ENCODE measurements at regions not wholly inside any gene's neighbourhood (a gene's known extent, or its start where the extent isn't known, plus 50 kb on each side); places are given as distances from the start of the nearest gene placed in this dataset.

DNA sequence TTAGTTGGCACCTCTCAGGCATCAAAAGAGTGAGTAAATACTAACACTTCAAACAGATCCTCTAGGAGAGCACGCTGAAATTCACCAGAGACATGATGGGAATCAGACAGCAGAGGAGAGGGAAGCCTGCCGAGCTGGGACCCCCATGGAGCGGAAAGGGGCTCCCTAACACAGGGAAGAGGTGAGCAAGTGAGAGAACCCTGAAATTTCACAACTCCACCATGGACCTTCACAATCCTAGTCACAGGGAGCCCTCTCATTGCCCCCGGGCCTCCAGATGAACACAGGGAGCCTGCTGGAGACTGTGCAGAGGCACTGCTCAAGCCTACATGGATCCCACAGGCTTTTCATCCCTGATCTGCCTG, 59.2 kb upstream of the ANTXRL start:
- Histone ChIP-seq H3K4me1 (no peaks in the 10 kb centered on the region), H3K4me3 (no peak overlapping the region), H3K27me3 (peaks cover 5% of the 10 kb centered on the region), H3K36me3 (no peaks in the 10 kb centered on the region), H3K9me3 (peaks cover 0 to 6% (median 0%) of the 10 kb centered on the region in 3 donors), H3K27ac (no peak overlapping the region)
- TF ChIP-seq EP300 (IDR thresholded peaks at IDR 0.05) (no peak), POLR2A (IDR thresholded peaks at IDR 0.05) (no peak), POLR2AphosphoS5 (IDR thresholded peaks at IDR 0.05) (no peak), CTCF (IDR thresholded peaks at IDR 0.05) (no peak)
- WGBS, 2 donors (ENCODE audit: low coverage in 1 of 2) = 49 to 62% methylated on average over 3 to 4 of the region's 4 CpGs
- ATAC-seq = no peak

DNA sequence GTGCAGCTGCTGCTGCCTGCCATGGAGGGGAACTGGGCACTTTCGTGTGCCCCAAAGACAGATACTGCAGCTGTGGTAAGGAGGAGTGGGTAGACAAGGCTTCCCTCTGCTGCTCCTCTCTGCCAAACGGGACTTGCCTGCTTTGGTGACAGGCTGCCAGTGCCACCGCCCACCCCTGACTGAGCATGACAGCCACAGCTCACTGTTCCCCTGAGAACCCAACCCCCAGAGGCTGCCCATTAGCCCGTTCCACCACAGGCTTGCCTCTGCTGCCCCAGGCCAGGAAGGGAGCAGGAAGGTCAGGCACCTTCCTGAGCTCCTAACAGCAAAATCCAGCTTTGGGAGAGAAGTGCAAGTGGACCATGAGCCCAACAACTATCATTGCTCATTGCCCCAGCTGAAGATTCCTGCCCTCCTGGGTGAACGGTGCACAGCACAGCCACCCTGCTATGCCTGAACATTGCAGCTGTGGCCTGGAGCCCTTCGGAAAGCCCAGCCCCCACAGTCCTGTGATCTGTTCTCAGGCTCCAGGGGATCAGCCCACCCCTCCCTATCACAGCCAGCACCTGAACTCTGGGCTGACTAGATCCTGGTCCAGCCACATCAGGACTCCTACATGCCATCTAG, 58.7 kb upstream of the ANTXRL start:
- Histone ChIP-seq H3K36me3 (no peaks in the 10 kb centered on the region), H3K27ac (no peak overlapping the region), H3K27me3 (peaks cover 5% of the 10 kb centered on the region), H3K4me1 (no peaks in the 10 kb centered on the region), H3K9me3 (peaks cover 0 to 6% (median 0%) of the 10 kb centered on the region in 3 donors), H3K4me3 (no peak overlapping the region)
- ATAC-seq = no peak
- TF ChIP-seq EP300 (IDR thresholded peaks at IDR 0.05) = no peak
- no peak for TF ChIP-seq POLR2A (IDR thresholded peaks at IDR 0.05)
- no peak for TF ChIP-seq CTCF (IDR thresholded peaks at IDR 0.05)
- WGBS, 2 donors (ENCODE audit: low coverage in 1 of 2) = 60% methylated on average over 1 of the region's 6 CpGs; no CpG with 5 or more reads in 1 of the 2 donors

DNA sequence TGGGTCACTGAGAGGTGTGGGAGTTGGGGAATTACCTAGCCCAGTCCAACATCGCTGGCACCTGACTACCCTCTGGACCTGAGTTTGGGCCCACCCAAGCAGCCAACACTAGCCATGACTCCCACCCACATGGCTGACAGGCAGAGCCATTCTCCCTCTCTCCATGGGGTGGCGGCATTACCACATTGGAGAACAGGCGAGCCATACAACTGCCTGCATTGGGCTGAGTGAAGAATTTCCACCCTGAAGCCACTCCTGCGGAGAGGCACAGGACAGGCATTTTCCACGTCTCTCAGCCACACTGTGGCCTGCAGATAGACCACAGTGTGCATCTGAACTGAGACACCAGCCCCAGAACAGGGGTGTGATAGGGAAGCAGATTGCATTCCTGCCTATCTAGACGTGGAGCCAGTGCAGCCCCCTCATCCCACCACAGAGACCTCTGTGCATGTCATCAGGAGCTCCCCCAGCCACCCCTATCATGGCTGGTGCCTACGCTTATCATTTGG, 58.2 kb upstream of the ANTXRL start:
- TF ChIP-seq POLR2A (IDR thresholded peaks at IDR 0.05) (no peak), POLR2AphosphoS5 (IDR thresholded peaks at IDR 0.05) (no peak), CTCF (IDR thresholded peaks at IDR 0.05) (peak in 3 of 4 experiments; percentile 85 to 96 (median 91)), EP300 (IDR thresholded peaks at IDR 0.05) (no peak)
- Histone ChIP-seq H3K36me3 (no peaks in the 10 kb centered on the region), H3K27me3 (peaks cover 5% of the 10 kb centered on the region), H3K27ac (no peak overlapping the region), H3K4me1 (no peaks in the 10 kb centered on the region), H3K4me3 (no peak overlapping the region), H3K9me3 (peaks cover 0 to 6% (median 0%) of the 10 kb centered on the region in 3 donors)
- peak; percentile 79 for ATAC-seq
- WGBS, 2 donors (ENCODE audit: low coverage in 1 of 2) = 20% methylated on average over 1 of the region's 7 CpGs; no CpG with 5 or more reads in 1 of the 2 donors

DNA sequence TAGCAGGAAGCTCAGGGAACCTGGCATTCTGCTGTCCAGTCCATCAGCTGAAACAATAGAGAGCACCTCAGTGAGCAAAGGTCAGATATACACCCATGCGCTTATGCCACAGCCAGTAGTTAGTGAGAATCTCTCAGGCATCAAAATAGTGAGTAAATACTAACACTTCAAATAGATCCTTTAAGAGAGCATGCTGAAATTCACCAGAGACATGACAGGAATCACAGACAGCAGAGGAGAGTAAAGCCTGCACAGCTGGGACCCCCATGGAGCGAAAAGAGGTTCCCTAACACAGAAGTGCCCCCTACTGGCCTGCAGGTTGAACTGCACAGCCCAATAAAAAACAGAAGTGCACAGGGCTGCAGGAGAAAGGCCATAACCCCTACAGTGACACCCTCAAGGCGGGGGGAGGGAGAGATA, 57.6 kb upstream of the ANTXRL start:
- WGBS, 2 donors (ENCODE audit: low coverage in 1 of 2) = 37 to 74% methylated on average over 2 to 3 of the region's 3 CpGs
- no peak for ATAC-seq
- Histone ChIP-seq H3K36me3 (no peaks in the 10 kb centered on the region), H3K4me3 (no peak overlapping the region), H3K9me3 (peaks cover 0 to 6% (median 0%) of the 10 kb centered on the region in 3 donors), H3K4me1 (no peaks in the 10 kb centered on the region), H3K27me3 (peaks cover 5% of the 10 kb centered on the region), H3K27ac (no peak overlapping the region)
- no peak for TF ChIP-seq POLR2AphosphoS5 (IDR thresholded peaks at IDR 0.05)
- peak in 2 of 4 experiments; percentile 18 to 39 for TF ChIP-seq CTCF (IDR thresholded peaks at IDR 0.05)

GRCh38 chr10:46230615-46231014, 56.2 kb upstream of the ANTXRL start:
- H3K27ac ChIP-seq = no peak overlapping the region
- no peaks in the 10 kb centered on the region for H3K4me1 ChIP-seq
- H3K27me3 ChIP-seq = peaks cover 5% of the 10 kb centered on the region
- peaks cover 0 to 6% (median 0%) of the 10 kb centered on the region in 3 donors for H3K9me3 ChIP-seq
- ATAC-seq = no peak
- H3K4me3 ChIP-seq = no peak overlapping the region
- H3K36me3 ChIP-seq = no peaks in the 10 kb centered on the region
- WGBS, 2 donors (ENCODE audit: low coverage in 1 of 2) = 93 to 94% methylated on average over 5 of the region's 5 CpGs
- TF ChIP-seq CTCF (IDR thresholded peaks at IDR 0.05) (no peak), EP300 (IDR thresholded peaks at IDR 0.05) (no peak), POLR2AphosphoS5 (IDR thresholded peaks at IDR 0.05) (no peak), POLR2A (IDR thresholded peaks at IDR 0.05) (no peak)
